ENCODE measurements at regions not wholly inside any gene's neighbourhood (a gene's known extent, or its start where the extent isn't known, plus 50 kb on each side); places are given as distances from the start of the nearest gene placed in this dataset.

- TF ChIP-seq CTCF (IDR thresholded peaks at IDR 0.05) (no peak), POLR2A (IDR thresholded peaks at IDR 0.05) (no peak)
Observed at GRCh38 chr2:125490308-125490707, 1165.7 kb upstream of the GYPC start.

Data from lower leg skin (tissue), 3 donors.